ENCODE measurements at regions not wholly inside any gene's neighbourhood (a gene's known extent, or its start where the extent isn't known, plus 50 kb on each side); places are given as distances from the start of the nearest gene placed in this dataset.
"Not testable (repeated sequence)": the region's sequence is repeated elsewhere in the genome, so short reads cannot be mapped to it uniquely, and the experiment has no call there.

GRCh38 chr4:13797061-13797460 lies 169.5 kb upstream of the BOD1L1 start:
- TF ChIP-seq CTCF (IDR thresholded peaks at IDR 0.05) = no peak
- Histone ChIP-seq H3K9me3 (no peaks in the 10 kb centered on the region), H3K36me3 (no peaks in the 10 kb centered on the region), H3K27me3 (replicated peaks; ENCODE audit: insufficient read depth) (no peaks in the 10 kb centered on the region), H3K4me1 (ENCODE audit: control insufficient read depth in 1 of 2, low read depth in 2 of 2) (no peaks in the 10 kb centered on the region), H3K4me3 (no peak overlapping the region), H3K27ac (no peak overlapping the region)
- ATAC-seq (ENCODE audit: insufficient number of reproducible peaks, low FRiP score, low read depth) = no peak
- no peak for DNase-seq (ENCODE audit: low spot score)

- DNase-seq (ENCODE audit: low spot score) (no peak), ATAC-seq (ENCODE audit: insufficient number of reproducible peaks, low FRiP score, low read depth) (no peak)
- H3K27ac ChIP-seq = no peak overlapping the region
- no peaks in the 10 kb centered on the region for H3K27me3 ChIP-seq (replicated peaks; ENCODE audit: insufficient read depth)
- TF ChIP-seq CTCF (IDR thresholded peaks at IDR 0.05) = no peak
- no peaks in the 10 kb centered on the region for H3K4me1 ChIP-seq (ENCODE audit: control insufficient read depth in 1 of 2, low read depth in 2 of 2)
- H3K36me3 ChIP-seq = no peaks in the 10 kb centered on the region
- H3K9me3 ChIP-seq = no peaks in the 10 kb centered on the region
- H3K4me3 ChIP-seq = no peak overlapping the region
These were observed 187.7 kb upstream of the BOD1L1 start for GRCh38 chr4:13815231-13815630.

GRCh38 chr4:13816472-13816871 lies 188.9 kb upstream of the BOD1L1 start:
- no peak for ATAC-seq (ENCODE audit: insufficient number of reproducible peaks, low FRiP score, low read depth)
- no peak overlapping the region for H3K4me3 ChIP-seq
- DNase-seq (ENCODE audit: low spot score) = no peak
- H3K27me3 ChIP-seq (replicated peaks; ENCODE audit: insufficient read depth) = no peaks in the 10 kb centered on the region
- no peak overlapping the region for H3K27ac ChIP-seq
- H3K4me1 ChIP-seq (ENCODE audit: control insufficient read depth in 1 of 2, low read depth in 2 of 2) = no peaks in the 10 kb centered on the region
- no peaks in the 10 kb centered on the region for H3K9me3 ChIP-seq
- H3K36me3 ChIP-seq = no peaks in the 10 kb centered on the region
- no peak for TF ChIP-seq CTCF (IDR thresholded peaks at IDR 0.05)

- H3K27me3 ChIP-seq (replicated peaks; ENCODE audit: insufficient read depth) = no peaks in the 10 kb centered on the region
- no peak for TF ChIP-seq CTCF (IDR thresholded peaks at IDR 0.05)
- H3K4me1 ChIP-seq (ENCODE audit: control insufficient read depth in 1 of 2, low read depth in 2 of 2) = no peaks in the 10 kb centered on the region
- no peaks in the 10 kb centered on the region for H3K36me3 ChIP-seq
- no peak overlapping the region for H3K27ac ChIP-seq
- ATAC-seq (ENCODE audit: insufficient number of reproducible peaks, low FRiP score, low read depth) (no peak), DNase-seq (ENCODE audit: low spot score) (no peak)
- no peak overlapping the region for H3K4me3 ChIP-seq
- H3K9me3 ChIP-seq = peaks cover 6% of the 10 kb centered on the region
These were observed 194.0 kb upstream of the BOD1L1 start for GRCh38 chr4:13821522-13821921.

GRCh38 chr4:13825822-13826221 lies 198.3 kb upstream of the BOD1L1 start:
- not testable (repeated sequence) for H3K4me1 ChIP-seq (ENCODE audit: control insufficient read depth in 1 of 2, low read depth in 2 of 2); H3K9me3 ChIP-seq; ATAC-seq (ENCODE audit: insufficient number of reproducible peaks, low FRiP score, low read depth); H3K27me3 ChIP-seq (replicated peaks; ENCODE audit: insufficient read depth); H3K27ac ChIP-seq; DNase-seq (ENCODE audit: low spot score); H3K36me3 ChIP-seq; H3K4me3 ChIP-seq

- Histone ChIP-seq H3K4me3 (no peak overlapping the region), H3K4me1 (ENCODE audit: control insufficient read depth in 1 of 2, low read depth in 2 of 2) (no peaks in the 10 kb centered on the region), H3K36me3 (no peaks in the 10 kb centered on the region), H3K9me3 (peaks cover 2% of the 10 kb centered on the region), H3K27me3 (replicated peaks; ENCODE audit: insufficient read depth) (no peaks in the 10 kb centered on the region), H3K27ac (no peak overlapping the region)
- DNase-seq (ENCODE audit: low spot score) = no peak
- TF ChIP-seq CTCF (IDR thresholded peaks at IDR 0.05) = no peak
- ATAC-seq (ENCODE audit: insufficient number of reproducible peaks, low FRiP score, low read depth) = no peak
These were observed 201.9 kb upstream of the BOD1L1 start for GRCh38 chr4:13829457-13829856.

All from thoracic aorta (tissue), 2 donors.